NCI-H82 (cell line): ENCODE measurements at regions not wholly inside any gene's neighbourhood (a gene's known extent, or its start where the extent isn't known, plus 50 kb on each side); places are given as distances from the start of the nearest gene placed in this dataset.
"Not testable (repeated sequence)": the region's sequence is repeated elsewhere in the genome, so short reads cannot be mapped to it uniquely, and the experiment has no call there.

Experiments used
- DNase-seq: peaks from one replicate; lab custom pipeline; 2025; lab: John Stamatoyannopoulos, UW

DNA sequence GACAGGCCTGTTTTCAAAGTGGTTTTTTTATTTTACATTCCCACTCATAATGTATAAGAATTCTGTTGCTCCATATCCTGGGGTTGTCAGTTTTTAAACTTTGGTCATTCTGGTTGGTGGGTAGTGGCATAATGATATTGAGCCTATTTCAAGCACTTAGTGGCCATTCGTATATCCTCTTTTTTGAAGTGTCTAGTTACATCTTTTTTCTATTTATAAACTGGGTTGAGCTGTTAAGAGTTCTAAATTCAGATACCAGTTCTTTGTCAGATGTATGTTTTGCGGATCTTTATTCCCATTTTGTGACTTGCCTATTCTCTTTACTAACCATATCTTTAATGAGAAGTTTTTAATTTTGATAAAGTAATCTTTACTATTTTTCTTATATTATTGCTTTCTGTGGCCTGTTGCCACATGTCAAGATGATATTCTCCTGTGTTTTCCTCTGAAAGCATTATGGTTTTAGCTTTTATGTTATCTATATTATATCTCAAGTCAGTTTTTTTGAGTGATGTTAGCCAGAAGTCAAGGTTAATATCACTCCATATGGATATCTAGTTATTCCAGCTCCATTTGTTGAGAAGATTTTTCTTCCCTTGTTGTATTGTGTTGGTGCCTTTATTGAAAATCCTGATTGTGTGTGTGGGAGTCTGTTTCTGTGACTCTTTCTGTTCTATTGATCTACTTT, 110.9 kb downstream of the FHIP1A start:
- no peak for DNase-seq

GRCh38 chr4:151522866-151523519, 114.0 kb downstream of the FHIP1A start:
- no peak for DNase-seq

DNA sequence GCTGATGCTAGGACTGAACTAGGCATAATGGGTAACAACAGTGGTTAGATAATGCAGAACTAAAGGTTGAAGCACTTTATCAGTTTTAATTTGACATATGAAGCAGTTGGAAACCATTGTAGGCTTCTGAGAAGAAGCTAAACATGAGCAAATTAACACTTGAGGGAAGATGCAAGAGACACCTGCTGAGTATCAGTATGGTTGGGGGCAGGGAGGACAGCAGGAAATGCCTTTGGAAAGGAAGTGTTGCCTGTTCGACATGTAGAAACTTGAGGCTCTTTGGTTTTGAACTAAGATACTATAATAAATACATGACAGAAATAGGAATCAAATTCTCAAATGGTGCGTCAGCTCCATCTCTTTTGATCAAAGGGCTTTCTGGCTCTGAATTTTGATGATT, 115.6 kb downstream of the FHIP1A start:
- no peak for DNase-seq

- DNase-seq = not testable (repeated sequence)
Measured at GRCh38 chr4:151526489-151526888, 117.5 kb downstream of the FHIP1A start.

- no peak for DNase-seq
Measured at GRCh38 chr4:151527699-151528098, 118.7 kb downstream of the FHIP1A start.

GRCh38 chr4:151529187-151529586, 120.2 kb downstream of the FHIP1A start:
- DNase-seq = peak; percentile 42

GRCh38 chr4:151530230-151530629, 121.3 kb downstream of the FHIP1A start:
- no peak for DNase-seq

GRCh38 chr4:151530783-151531182, 121.8 kb downstream of the FHIP1A start:
- DNase-seq = no peak

- no peak for DNase-seq
Measured at GRCh38 chr4:151532001-151532708, 123.2 kb downstream of the FHIP1A start.

- no peak for DNase-seq
Measured at GRCh38 chr4:151534195-151534594, 125.2 kb downstream of the FHIP1A start.

- no peak for DNase-seq
Measured at GRCh38 chr4:151535366-151535765, 126.4 kb downstream of the FHIP1A start.

GRCh38 chr4:151537687-151538086, 128.7 kb downstream of the FHIP1A start:
- DNase-seq = no peak

- DNase-seq = no peak
Measured at GRCh38 chr4:151538963-151539362, 130.0 kb downstream of the FHIP1A start.

DNA sequence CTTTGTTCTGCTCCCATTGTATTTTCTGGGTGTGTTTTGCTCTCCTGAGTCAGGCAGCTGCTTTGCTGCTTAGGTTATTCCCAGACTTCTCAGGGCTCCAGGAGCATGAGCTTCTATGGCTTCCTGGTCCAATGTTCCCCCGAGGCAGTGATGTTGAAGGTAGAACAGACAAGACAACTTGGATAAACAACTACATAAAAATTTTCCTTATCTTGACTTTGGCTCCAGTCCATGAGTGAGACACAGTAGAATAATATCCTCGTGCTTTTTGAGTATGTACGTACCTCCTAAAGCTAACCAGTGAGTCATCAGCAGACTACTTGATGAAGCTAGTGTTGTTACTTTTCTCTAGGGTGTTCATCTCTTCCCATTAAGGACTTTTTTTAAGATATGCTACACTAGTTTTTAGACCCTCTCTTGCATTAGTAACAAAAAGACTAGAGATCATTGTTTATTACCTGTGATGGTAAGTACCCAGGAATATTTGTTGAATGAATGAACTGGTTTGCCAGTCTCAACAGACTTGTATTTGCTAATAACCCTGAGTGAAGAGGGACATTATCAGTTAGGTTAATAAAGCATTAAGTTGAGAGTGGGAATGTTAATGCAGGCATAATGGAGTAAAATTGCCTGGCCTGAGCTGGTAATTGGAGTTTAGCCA, 131.9 kb downstream of the FHIP1A start:
- no peak for DNase-seq

GRCh38 chr4:151541389-151542071, 132.6 kb downstream of the FHIP1A start:
- no peak for DNase-seq

DNA sequence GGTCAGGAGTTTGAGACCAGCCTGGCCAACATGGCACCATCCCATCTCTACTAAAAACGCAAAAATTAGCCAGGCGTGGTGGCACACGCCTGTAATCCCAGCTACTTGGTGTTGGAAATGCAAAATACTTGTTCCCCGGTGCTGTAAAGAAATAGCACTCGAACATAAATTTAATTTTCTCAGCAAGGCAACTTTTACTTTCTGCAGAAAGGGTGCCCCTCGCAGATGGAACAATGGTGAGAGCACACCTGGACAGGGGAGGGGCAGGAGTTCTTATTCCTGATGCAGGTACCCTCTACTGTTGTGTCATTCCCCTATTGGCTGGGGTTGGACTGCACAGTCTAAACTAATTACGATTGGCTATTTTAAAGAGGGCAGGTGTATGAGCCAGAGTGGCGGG, 139.7 kb downstream of the FHIP1A start:
- DNase-seq = no peak

DNA sequence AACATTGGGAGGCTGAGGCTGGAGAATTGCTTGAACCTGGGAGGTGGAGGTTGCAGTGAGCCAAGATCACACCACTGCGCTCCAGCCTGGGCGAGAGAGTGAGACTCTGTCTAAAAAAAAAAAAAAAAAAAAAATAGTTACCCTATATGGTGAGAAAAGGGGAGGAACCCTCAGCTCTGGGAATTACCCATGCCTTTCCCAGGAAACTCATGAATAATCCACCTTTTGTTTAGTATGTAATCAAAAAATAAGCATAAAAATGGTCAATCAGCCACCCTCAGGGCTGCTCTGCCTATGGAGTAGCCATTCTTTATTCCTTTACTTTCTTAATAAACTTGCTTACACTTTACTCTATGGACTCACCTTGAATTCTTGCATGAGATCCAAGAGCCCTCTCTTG, 140.4 kb downstream of the FHIP1A start:
- not testable (repeated sequence) for DNase-seq

- DNase-seq = peak; percentile 16
Measured at GRCh38 chr4:151553874-151554273, 144.9 kb downstream of the FHIP1A start.

GRCh38 chr4:151555151-151555945, 146.4 kb downstream of the FHIP1A start:
- no peak for DNase-seq

GRCh38 chr4:151558496-151559113, 149.6 kb downstream of the FHIP1A start:
- no peak for DNase-seq

- no peak for DNase-seq
Measured at GRCh38 chr4:151559595-151559994, 150.6 kb downstream of the FHIP1A start.
